ENCODE measurements at regions not wholly inside any gene's neighbourhood (a gene's known extent, or its start where the extent isn't known, plus 50 kb on each side); places are given as distances from the start of the nearest gene placed in this dataset.
"Not testable (repeated sequence)": the region's sequence is repeated elsewhere in the genome, so short reads cannot be mapped to it uniquely, and the experiment has no call there.

DNA sequence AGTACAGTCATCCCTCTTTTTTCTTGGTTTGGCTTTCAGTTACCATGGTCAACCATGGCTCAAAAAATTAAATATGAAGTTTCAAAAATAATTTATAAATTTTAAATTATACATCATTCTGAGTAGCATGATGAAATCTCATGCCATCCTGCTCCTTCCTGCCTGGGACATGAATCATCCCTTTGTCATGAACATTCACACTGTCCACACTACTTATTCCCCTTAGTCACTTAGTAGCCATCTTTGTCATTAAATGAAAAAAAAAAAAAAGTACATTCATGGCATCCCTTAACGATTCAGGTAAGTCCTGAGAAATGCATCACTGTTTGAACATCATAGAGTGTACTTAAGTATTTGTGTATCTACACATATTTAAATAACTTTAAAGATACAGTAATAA lies 1046.3 kb downstream of the ROBO2 start:
- Mint-ChIP-seq H3K9me3 (peaks cover 8 to 13% of the 10 kb centered on the region in 2 donors), H3K27ac (no peak overlapping the region), H3K36me3 (no peaks in the 10 kb centered on the region)
- no peak for DNase-seq (ENCODE audit: low spot score in 2 of 2)
- ATAC-seq = no peak

DNA sequence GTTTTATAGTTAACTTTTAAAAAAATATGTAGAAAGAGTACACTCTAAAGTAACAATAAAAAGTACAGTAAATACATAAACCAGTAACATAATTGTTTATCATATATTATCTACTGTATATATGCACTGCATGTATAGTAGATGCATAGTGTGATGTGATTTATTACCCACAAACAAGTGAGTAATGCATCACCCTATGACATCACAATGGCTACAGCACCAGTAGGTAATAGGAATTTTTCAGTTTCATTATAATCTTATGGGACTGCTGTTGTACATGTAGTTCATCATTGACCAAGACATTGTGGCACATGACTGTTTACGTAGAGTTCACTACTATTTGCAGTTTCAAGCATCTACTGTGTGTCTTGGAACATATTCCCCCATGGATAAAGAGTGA lies 1047.2 kb downstream of the ROBO2 start:
- ATAC-seq (no peak), DNase-seq (ENCODE audit: low spot score in 2 of 2) (no peak)
- no peak overlapping the region for H3K27ac Mint-ChIP-seq
- H3K36me3 Mint-ChIP-seq = peaks cover 0 to 4% of the 10 kb centered on the region in 2 donors
- peaks cover 13% of the 10 kb centered on the region in 2 donors for H3K9me3 Mint-ChIP-seq

DNA sequence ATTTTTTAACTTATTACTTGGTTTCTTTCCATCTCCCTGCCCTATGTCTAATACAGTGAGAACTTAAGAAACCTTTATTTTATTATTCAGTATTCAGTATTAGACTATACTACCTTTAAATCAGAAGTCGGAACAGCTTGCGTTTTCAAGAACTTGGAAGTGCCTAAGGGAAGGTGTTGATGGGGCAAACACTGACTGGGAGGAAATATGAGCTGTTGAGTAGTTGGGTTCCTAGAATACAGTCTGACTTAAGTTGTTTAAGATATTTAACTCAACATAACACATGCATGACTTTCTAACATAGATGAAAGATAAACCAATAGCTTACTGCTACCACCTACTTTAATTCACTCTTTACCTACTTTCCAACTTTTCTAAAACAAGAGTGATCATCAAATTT lies 1048.1 kb downstream of the ROBO2 start:
- H3K36me3 Mint-ChIP-seq = peaks cover 0 to 9% of the 10 kb centered on the region in 2 donors
- ATAC-seq (no peak), DNase-seq (ENCODE audit: low spot score in 2 of 2) (no peak)
- peaks cover 17% of the 10 kb centered on the region in 2 donors for H3K9me3 Mint-ChIP-seq
- no peak overlapping the region for H3K27ac Mint-ChIP-seq

DNA sequence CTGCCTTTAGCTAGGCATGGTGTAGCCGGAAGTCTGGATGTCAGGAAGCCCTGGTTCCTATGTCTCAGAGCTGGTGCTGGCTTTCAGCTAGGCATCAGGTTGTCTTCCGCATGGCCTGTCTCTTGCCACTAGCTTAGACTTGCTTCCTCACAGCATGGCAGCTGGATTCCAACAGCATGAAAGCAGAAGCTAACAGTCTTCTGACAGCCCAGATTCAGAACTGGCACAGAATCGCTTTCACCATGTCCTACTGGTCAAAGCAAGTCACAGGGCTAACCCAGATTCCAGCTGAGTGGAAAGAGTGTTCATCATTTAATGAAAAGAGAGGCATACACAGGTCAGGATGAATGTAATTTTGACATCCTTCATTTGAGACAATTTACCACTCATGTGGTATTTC lies 1050.5 kb downstream of the ROBO2 start:
- DNase-seq (ENCODE audit: low spot score in 2 of 2) (no peak), ATAC-seq (no peak)
- peaks cover 9 to 10% of the 10 kb centered on the region in 2 donors for H3K36me3 Mint-ChIP-seq
- H3K27ac Mint-ChIP-seq = no peak overlapping the region
- peaks cover 21 to 30% of the 10 kb centered on the region in 2 donors for H3K9me3 Mint-ChIP-seq

DNA sequence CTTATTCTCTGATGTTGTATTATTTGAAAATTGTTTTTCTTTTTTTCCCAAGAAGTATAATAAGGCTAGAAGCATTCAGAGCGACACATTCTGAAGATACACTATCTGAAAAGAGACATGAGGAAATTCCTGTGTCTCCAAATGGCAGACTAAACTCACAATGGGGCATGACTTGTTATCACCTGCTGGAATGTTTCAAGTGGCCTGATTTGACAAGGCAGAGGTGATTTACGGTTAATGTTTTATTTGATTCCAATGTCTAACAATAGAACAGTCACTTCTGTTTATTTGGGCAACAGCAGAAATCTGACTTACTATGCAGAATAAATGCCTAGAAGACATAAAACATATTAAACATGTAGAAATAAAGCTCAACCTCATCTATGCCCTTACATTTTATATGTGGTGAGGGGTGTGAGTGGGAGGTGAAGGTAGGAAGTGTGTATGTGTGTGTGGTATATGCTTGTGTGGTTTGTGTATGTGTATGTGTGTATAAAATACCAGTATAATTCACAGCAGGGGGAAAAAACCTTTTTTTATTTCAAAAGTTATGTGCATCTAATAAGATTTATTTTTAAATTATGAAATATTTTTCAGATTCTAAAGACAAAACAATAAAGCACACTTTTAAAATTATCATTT lies 1051.7 kb downstream of the ROBO2 start:
- DNase-seq (ENCODE audit: low spot score in 2 of 2) (no peak), ATAC-seq (no peak)
- peaks cover 9 to 10% of the 10 kb centered on the region in 2 donors for H3K36me3 Mint-ChIP-seq
- H3K9me3 Mint-ChIP-seq = peaks cover 21 to 29% of the 10 kb centered on the region in 2 donors
- H3K27ac Mint-ChIP-seq = no peak overlapping the region

DNA sequence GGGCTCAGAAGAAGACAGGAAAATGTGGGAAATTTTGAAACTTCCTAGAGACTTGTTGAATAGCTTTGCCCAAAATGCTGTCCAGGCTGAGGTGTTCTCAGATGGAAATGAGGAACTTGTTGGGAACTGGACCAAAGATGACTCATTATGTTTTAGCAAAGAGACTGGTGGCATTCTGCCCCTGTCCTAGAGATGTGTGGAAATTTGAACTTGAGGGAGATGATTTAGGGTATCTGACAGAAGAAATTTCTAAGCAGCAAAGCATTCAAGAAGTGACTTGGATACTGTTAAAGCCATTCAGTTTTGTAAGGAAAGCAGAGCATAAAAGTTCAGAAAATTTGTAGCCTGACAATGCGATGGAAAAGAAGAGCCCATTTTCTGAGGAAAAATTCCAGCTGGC lies 1052.7 kb downstream of the ROBO2 start:
- H3K9me3 Mint-ChIP-seq = peaks cover 21 to 33% of the 10 kb centered on the region in 2 donors
- H3K27ac Mint-ChIP-seq; H3K36me3 Mint-ChIP-seq; DNase-seq (ENCODE audit: low spot score in 2 of 2); ATAC-seq: not testable (repeated sequence)

DNA sequence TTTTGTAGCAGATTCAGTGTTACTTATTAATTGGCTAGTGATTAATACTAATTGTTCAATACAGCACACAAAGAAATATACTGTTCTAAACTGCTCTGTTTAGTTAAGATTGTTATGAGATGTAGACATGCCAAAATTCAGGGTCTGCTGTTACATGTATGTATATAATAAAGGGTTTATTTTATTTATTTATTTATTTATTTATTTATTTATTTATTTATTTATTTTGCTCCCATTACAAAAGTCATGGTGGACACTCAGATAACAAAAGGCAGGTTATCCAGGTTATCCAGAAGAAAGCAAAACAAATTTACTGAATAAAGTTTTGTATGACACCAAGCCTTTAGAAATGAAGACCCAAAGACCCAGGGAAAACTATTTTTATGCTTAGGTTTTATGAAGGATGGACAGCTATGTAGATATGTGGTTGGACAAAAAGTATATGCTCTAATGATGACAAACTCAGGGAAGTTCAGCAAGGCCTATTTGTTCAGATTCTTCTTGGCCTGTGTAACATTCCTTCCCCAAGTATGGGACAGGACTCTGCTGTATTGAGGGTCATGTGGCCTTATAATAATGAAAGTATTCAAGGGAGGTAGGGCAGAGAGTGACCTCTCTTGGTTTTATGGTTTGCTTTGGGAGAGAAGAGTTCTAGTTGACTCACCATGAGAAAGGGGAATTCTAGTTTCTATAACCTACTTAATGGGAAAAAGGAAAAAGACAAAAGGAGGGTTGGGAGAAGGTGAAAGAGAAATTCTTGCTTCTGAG lies 1056.8 kb downstream of the ROBO2 start:
- no peak for DNase-seq (ENCODE audit: low spot score in 2 of 2)
- ATAC-seq = no peak
- H3K36me3 Mint-ChIP-seq = peaks cover 7 to 10% of the 10 kb centered on the region in 2 donors
- H3K9me3 Mint-ChIP-seq = peaks cover 21 to 30% of the 10 kb centered on the region in 2 donors
- no peak overlapping the region for H3K27ac Mint-ChIP-seq

DNA sequence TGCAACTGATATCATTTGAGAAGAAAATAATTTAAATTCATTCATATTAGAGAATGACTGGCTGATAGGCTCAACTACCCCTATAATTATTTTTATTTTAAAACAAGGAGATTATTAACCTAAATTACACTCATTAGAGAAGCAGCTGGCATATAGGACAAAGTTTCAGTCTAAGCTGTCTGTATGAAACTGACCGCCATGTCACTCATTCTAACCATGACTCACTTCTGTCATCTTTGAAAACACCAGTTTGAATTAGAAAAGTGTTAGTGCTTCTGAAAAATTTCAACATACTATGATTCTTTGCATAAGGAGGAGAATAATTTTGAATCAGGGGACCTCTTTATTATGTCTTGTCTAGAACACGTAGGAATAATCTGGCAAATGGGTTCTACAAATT lies 1058.5 kb downstream of the ROBO2 start:
- no peak overlapping the region for H3K27ac Mint-ChIP-seq
- ATAC-seq = no peak
- peaks cover 0 to 10% of the 10 kb centered on the region in 2 donors for H3K36me3 Mint-ChIP-seq

DNA sequence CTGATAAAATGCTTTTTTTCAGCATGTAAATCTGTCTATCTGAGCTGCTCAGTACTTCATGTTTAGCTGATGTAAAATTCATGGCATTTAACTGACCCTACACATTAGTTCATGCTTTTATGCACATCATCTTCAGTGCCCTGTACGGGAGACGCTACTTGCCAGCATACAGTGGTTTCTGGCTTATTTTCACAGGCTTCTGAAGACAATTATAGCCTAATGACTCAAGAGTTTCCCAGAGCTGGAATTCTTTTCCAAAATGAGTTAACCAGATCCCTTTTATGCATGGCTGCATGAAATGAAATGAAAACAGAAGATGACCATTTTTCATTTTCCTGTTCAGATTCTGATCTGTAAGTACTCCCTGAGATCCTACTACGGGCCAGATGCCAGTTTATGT lies 1061.5 kb downstream of the ROBO2 start:
- H3K36me3 Mint-ChIP-seq = no peaks in the 10 kb centered on the region
- H3K9me3 Mint-ChIP-seq = peaks cover 0 to 3% of the 10 kb centered on the region in 2 donors
- H3K27ac Mint-ChIP-seq = no peak overlapping the region
- ATAC-seq (no peak), DNase-seq (ENCODE audit: low spot score in 2 of 2) (no peak)

More for the DNA sequence above, 1058.5 kb downstream of the ROBO2 start:
- H3K9me3 Mint-ChIP-seq = peaks cover 15 to 21% of the 10 kb centered on the region in 2 donors
- no peak for DNase-seq (ENCODE audit: low spot score in 2 of 2)

DNA sequence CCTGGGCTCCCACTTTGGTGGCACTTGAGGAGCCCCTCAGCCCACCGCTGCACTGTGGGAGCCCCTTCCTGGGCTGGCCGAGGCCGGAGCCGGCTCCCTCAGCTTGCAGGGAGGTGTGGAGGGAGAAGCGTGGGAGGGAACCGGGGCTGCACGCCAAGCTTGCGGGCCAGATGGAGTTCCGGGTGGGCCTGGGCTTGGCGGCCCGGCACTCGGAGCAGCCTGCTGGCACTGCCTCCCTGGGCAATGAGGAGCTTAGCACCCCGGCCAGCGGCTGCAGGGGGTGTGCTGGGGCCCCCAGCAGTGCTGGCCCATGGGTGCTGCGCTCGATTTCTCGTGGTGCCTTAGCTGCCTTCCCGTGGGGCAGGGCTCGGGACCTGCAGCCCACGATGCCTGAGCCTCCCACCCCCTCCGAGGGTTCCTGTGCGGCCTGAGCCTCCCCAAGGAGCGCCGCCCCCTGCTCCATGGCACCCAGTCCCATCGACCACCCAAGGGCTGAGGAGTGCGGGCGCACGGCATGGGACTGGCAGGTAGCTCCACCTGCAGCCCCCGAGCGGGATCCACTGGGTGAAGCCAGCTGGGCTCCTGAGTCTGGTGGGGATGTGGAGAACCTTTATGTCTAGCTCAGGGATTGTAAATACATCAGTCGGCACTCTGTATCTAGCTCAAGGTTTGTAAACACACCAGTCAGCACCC lies 1068.5 kb downstream of the ROBO2 start:
- not testable (repeated sequence) for H3K36me3 Mint-ChIP-seq, H3K9me3 Mint-ChIP-seq, H3K27ac Mint-ChIP-seq, ATAC-seq
- DNase-seq (ENCODE audit: low spot score in 2 of 2) = peak in 1 of 2 donors; percentile 53

DNA sequence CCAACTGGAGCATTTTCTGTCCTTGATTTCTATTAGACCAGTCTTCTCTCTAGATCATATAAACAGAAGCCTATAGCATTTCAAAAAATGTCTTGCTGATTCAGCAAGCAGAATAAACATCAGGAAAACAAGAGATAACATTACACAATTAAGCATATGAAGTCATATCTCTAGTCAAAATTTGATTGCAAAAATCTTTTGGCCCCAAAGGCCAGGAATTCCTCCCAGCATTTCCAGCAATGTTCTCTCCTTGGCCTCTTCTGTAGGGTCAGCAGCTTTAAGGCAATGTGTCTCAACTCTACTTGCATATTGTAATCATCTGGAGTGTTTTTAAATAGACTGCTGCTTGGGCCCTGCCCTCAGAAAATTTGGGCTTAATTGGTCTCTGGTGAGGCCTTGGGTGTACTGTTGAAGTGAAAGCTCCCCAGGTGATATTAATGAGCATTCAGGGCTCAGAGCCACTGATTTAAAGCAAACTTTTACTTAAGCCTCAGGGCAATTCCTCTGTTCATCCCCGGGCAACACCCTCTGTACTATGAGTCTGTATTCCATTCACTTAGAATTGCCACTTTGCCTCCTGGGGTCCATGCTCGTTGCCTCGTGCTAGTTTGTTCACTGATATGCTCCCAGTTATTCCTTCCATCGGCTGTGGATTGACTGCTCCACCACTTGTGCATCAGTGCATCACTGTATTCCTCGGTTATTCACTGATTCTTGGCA lies 1072.6 kb downstream of the ROBO2 start:
- DNase-seq (ENCODE audit: low spot score in 2 of 2) (no peak), ATAC-seq (no peak)
- Mint-ChIP-seq H3K27ac (no peak overlapping the region), H3K36me3 (no peaks in the 10 kb centered on the region), H3K9me3 (peaks cover 11 to 19% of the 10 kb centered on the region in 2 donors)

DNA sequence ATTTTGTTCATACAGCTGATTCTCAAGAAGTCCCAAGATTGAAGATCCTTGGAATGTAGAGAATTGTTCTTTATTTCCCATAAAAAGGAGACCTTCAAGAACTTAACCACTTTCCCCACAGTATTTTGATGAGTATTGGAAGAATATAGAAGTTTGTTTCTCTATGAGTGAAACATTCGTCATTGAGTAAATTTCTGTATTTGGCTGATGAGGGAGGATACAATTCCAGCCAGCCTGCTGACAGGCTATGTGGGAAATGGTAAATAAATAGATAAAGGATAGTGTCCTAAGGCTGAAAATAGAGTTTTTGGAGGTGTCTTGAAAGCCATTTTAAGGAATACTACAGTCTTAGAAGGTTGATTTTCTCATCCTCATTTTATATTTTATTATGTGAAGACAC lies 1076.1 kb downstream of the ROBO2 start:
- ATAC-seq (no peak), DNase-seq (ENCODE audit: low spot score in 2 of 2) (no peak)
- no peak overlapping the region for H3K27ac Mint-ChIP-seq
- no peaks in the 10 kb centered on the region for H3K36me3 Mint-ChIP-seq
- peaks cover 11 to 21% of the 10 kb centered on the region in 2 donors for H3K9me3 Mint-ChIP-seq

DNA sequence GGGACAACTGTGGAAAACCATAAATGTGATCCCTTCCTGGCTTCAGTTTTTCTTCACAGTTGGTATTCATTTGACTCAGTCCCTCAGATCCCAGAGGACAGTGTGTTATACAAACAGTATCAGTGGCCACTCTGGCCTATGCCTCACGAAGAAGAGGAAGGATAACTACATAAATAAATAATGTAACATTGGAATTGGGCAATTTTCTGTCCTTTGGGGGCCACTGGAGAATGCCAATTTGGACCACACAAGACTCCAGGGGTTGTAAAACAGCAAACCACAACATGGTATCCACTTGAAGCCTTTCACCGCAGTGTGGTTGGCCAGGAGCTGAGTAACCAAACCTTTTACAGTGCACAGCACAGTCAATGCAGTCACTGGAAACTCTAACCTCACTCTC lies 1077.0 kb downstream of the ROBO2 start:
- no peak overlapping the region for H3K27ac Mint-ChIP-seq
- DNase-seq (ENCODE audit: low spot score in 2 of 2) (no peak), ATAC-seq (no peak)
- peaks cover 11 to 17% of the 10 kb centered on the region in 2 donors for H3K9me3 Mint-ChIP-seq
- H3K36me3 Mint-ChIP-seq = no peaks in the 10 kb centered on the region

DNA sequence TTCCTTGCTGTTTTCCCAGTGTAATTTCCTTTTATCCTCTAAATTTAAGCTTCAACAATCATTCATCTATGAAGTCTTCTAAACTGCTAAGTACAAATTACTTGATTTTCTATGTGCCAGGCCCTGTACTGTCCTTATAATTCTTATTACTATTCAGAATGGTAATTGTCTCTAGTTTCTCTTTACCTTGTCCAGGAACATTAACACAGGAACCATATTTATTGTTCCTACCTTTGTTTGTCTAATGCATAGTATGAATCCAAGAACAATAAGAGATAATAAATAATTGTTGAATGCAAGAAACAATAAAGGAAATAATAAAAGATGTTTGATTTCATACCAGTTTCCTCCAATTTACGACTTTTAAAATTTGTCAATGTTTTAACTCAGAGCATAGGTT lies 1083.2 kb downstream of the ROBO2 start:
- Mint-ChIP-seq H3K9me3 (peaks cover 29 to 32% of the 10 kb centered on the region in 2 donors), H3K36me3 (peaks cover 8 to 21% of the 10 kb centered on the region in 2 donors), H3K27ac (no peak overlapping the region)
- no peak for ATAC-seq
- no peak for DNase-seq (ENCODE audit: low spot score in 2 of 2)

DNA sequence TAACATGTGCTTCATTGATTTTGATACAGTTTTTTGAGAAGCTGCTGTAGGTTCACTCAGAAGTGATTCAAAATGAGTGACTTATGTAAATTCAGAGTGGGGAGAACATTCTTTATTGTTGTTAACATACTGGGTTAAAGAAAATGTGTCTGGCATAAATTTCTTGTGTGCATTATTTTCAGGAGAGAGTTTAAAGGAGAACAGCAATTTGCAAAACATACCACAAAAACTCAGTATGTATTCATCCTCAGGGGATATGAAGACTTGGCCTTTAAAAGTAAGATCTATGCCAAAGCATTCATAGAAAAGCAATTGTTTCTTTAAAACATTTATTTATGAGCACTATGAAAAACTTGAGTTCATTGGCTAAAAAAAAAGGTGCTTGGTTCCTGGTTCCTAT lies 1089.8 kb downstream of the ROBO2 start:
- peaks cover 13 to 22% of the 10 kb centered on the region in 2 donors for H3K36me3 Mint-ChIP-seq
- peaks cover 40 to 44% of the 10 kb centered on the region in 2 donors for H3K9me3 Mint-ChIP-seq
- no peak for ATAC-seq
- no peak overlapping the region for H3K27ac Mint-ChIP-seq
- no peak for DNase-seq (ENCODE audit: low spot score in 2 of 2)

DNA sequence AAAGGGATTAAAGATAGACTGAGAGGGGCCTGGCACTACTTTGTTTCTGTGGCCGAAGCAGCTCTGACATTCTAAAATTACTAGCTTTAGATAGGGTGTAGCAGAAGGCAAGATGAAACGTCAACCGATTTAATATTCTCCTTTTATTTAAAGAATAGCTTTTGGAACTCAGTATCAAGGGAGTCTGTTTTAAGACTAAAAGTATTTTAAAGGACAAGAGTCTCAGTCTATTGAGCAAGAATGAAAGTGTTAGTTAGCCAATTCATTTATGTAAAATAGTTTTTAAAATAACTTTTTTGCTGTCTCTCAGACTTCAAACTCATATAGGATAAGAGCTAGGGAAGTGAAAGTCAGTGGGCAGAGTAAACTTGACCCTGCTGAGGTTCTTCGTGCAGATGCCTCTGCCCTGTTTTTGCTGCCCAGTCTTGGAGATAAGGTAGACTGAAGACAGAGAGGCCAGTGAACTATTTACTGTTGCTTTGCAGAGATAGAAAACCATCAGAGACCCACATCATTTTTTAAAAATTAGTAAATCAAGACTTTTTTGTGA lies 1090.9 kb downstream of the ROBO2 start:
- peaks cover 29 to 33% of the 10 kb centered on the region in 2 donors for H3K9me3 Mint-ChIP-seq
- no peak overlapping the region for H3K27ac Mint-ChIP-seq
- DNase-seq (ENCODE audit: low spot score in 2 of 2) (no peak), ATAC-seq (no peak)
- H3K36me3 Mint-ChIP-seq = peaks cover 13 to 14% of the 10 kb centered on the region in 2 donors
